ENCODE measurements at regions not wholly inside any gene's neighbourhood (a gene's known extent, or its start where the extent isn't known, plus 50 kb on each side); places are given as distances from the start of the nearest gene placed in this dataset.

DNA sequence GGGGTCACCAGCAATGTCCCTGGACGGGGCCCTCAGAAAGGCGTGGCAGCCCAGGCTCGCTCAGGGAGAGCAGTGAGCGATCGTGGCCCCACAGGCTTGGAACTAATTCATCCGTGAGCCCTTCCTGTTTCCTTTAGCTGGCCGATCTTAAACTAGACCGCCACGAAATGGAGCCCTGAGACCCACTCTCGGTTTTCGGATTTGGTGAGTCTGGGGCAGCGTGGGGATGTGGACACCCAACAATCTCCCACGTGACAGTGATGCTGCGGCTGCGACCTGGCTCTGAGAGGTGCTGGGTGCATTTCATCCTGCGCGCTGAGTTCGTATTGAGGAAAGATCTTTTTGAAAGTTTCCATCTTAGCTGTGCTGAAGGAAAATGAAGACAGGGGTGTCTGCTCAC lies 501.3 kb upstream of the B3GAT1 start:
- Histone ChIP-seq H3K4me3 (no peak overlapping the region), H3K27me3 (no peaks in the 10 kb centered on the region), H3K9me3 (no peaks in the 10 kb centered on the region), H3K27ac (no peak overlapping the region), H3K4me1 (no peaks in the 10 kb centered on the region), H3K36me3 (no peaks in the 10 kb centered on the region)
- no peak for DNase-seq
- intact Hi-C loops (cut with DNase I; ENCODE audit: low total_unique reads): no loop called here
- ATAC-seq: no peak
- TF ChIP-seq POLR2A (IDR thresholded peaks at IDR 0.05): no peak
- TF ChIP-seq, protein P1, sequence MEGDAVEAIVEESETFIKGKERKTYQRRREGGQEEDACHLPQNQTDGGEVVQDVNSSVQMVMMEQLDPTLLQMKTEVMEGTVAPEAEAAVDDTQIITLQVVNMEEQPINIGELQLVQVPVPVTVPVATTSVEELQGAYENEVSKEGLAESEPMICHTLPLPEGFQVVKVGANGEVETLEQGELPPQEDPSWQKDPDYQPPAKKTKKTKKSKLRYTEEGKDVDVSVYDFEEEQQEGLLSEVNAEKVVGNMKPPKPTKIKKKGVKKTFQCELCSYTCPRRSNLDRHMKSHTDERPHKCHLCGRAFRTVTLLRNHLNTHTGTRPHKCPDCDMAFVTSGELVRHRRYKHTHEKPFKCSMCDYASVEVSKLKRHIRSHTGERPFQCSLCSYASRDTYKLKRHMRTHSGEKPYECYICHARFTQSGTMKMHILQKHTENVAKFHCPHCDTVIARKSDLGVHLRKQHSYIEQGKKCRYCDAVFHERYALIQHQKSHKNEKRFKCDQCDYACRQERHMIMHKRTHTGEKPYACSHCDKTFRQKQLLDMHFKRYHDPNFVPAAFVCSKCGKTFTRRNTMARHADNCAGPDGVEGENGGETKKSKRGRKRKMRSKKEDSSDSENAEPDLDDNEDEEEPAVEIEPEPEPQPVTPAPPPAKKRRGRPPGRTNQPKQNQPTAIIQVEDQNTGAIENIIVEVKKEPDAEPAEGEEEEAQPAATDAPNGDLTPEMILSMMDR (IDR thresholded peaks at IDR 0.05 in 4 of 5, conservative IDR thresholded peaks at IDR 0.05 in 1 of 5): no peak
- in situ Hi-C loops (cut with MboI; ENCODE audit: low sequenced_read_pairs in 4 of 4): no loop called here

DNA sequence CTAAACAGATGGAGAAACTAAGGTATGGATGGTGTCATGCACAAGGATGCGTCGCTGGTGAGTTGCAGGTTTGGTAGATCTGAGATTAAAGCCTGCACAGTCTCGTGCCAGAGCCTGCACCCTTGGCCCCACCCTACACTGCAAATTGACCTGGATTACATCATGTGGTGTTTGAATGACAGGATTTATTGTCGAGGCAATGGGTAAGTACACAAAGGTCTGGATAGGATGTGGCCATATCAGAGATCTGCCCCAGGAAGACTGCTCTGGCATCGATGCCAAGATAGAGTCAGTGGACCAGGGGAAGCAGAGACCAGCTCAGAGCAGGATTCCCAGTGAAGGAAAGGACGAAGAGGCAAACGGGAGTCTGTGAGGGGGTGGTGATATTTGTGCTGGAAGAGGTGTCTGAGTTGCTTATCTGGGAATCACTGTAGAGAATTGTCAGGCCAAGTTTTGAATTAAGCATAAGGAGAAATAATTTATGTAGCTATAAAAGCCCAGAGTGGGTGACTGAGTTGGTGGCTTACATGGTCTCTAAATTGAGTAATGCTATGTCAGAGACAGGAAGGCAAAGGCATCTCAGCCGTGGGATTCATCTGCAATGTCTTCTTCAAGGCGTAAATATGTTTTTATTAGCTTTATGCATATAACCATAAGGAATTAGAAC lies 499.6 kb upstream of the B3GAT1 start:
- no peak for ATAC-seq
- intact Hi-C loops (cut with DNase I; ENCODE audit: low total_unique reads) (no loop called here), in situ Hi-C loops (cut with MboI; ENCODE audit: low sequenced_read_pairs in 4 of 4) (no loop called here)
- Histone ChIP-seq H3K27ac (no peak overlapping the region), H3K27me3 (no peaks in the 10 kb centered on the region), H3K4me1 (no peaks in the 10 kb centered on the region), H3K4me3 (no peak overlapping the region), H3K36me3 (no peaks in the 10 kb centered on the region), H3K9me3 (no peaks in the 10 kb centered on the region)
- TF ChIP-seq, protein P1 (IDR thresholded peaks at IDR 0.05 in 4 of 5, conservative IDR thresholded peaks at IDR 0.05 in 1 of 5): no peak
- TF ChIP-seq POLR2A (IDR thresholded peaks at IDR 0.05): no peak
- DNase-seq: no peak

DNA sequence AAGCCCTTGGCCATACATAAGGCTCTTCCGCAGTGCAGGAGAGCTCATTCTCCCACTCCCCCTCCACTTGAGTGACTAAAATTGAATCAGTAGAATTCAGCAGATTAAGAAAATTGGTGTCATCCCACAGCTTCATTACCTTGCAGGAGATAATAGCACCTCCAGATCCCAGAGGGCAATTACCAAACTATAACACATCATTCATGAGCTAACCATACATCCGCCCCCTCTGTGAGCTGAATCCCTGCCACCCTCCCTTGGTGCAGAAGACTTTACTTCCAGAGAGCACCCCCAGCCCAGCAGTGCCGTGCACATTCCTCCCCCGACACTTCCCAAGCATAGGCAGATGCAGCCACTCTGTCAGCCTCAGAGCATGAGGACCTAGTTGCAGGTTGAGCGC lies 496.5 kb upstream of the B3GAT1 start:
- DNase-seq: no peak
- in situ Hi-C loops (cut with MboI; ENCODE audit: low sequenced_read_pairs in 4 of 4) (no loop called here), intact Hi-C loops (cut with DNase I; ENCODE audit: low total_unique reads) (no loop called here)
- Histone ChIP-seq H3K9me3 (no peaks in the 10 kb centered on the region), H3K27ac (no peak overlapping the region), H3K4me1 (no peaks in the 10 kb centered on the region), H3K27me3 (peaks cover 0 to 17% (median 0%) of the 10 kb centered on the region in 3 donors), H3K36me3 (no peaks in the 10 kb centered on the region), H3K4me3 (no peak overlapping the region)
- no peak for ATAC-seq
- TF ChIP-seq, protein P1 (IDR thresholded peaks at IDR 0.05 in 4 of 5, conservative IDR thresholded peaks at IDR 0.05 in 1 of 5): no peak
- no peak for TF ChIP-seq POLR2A (IDR thresholded peaks at IDR 0.05)

DNA sequence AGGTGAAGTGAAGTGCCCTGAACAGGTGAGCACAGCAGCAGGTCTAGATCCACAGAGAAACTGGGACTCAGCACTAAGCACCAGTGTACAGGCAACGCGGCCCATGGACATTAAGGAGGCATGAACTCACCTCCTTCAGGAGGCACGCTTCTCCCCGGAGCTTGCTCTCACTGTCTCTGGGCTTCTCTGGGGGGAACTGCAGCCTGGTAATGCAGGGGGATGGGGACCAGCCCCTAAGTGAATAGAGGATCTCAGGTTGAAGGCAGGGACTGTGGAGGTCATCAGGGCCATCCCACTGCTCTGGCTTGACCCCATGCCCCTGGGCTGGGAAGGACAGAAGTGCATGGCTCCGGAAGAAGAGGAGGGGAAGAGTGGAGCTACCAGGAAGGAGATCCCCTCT lies 495.6 kb upstream of the B3GAT1 start:
- no peak for DNase-seq
- Histone ChIP-seq H3K36me3 (no peaks in the 10 kb centered on the region), H3K27me3 (peaks cover 0 to 17% (median 0%) of the 10 kb centered on the region in 3 donors), H3K9me3 (no peaks in the 10 kb centered on the region), H3K27ac (no peak overlapping the region), H3K4me1 (no peaks in the 10 kb centered on the region), H3K4me3 (no peak overlapping the region)
- in situ Hi-C loops (cut with MboI; ENCODE audit: low sequenced_read_pairs in 4 of 4) (no loop called here), intact Hi-C loops (cut with DNase I; ENCODE audit: low total_unique reads) (no loop called here)
- ATAC-seq: no peak
- no peak for TF ChIP-seq POLR2A (IDR thresholded peaks at IDR 0.05)
- TF ChIP-seq, protein P1 (IDR thresholded peaks at IDR 0.05 in 4 of 5, conservative IDR thresholded peaks at IDR 0.05 in 1 of 5): no peak
